SJCRH30 (cell line): ENCODE measurements at regions not wholly inside any gene's neighbourhood (a gene's known extent, or its start where the extent isn't known, plus 50 kb on each side); places are given as distances from the start of the nearest gene placed in this dataset.
A peak's percentile ranks its signal among the peaks of the same experiment; 100 is the strongest.

ENCODE experiments used
- DNase-seq, 2 experiments: peaks; one replicate each; pipeline ENCODE4 v3.0.0-alpha.2; 2015 to 2020
- H3K27ac ChIP-seq: fragments of 250-450 bp; sonication (Bioruptor Pico); 2 replicates; pipeline ENCODE4 v1.5.1; 2020; ENCODE audit warnings: mild to moderate bottlenecking, moderate library complexity
- H3K27me3 ChIP-seq: fragments of 250-450 bp; sonication (Bioruptor Pico); 2 replicates; pipeline ENCODE4 v1.5.1; 2020; ENCODE audit warnings: mild to moderate bottlenecking, moderate library complexity
- H3K36me3 ChIP-seq: fragments of 250-450 bp; sonication (Bioruptor Pico); 2 replicates; pipeline ENCODE4 v1.5.1; 2020; ENCODE audit warnings: mild to moderate bottlenecking, moderate library complexity
- H3K4me1 ChIP-seq: fragments of 250-450 bp; sonication (Bioruptor Pico); 2 replicates; pipeline ENCODE4 v1.5.1; 2020; ENCODE audit warnings: mild to moderate bottlenecking, moderate library complexity
- H3K4me3 ChIP-seq: fragments of 250-450 bp; sonication (Bioruptor Pico); 2 replicates; pipeline ENCODE4 v1.5.1; 2020; ENCODE audit warnings: mild to moderate bottlenecking, moderate library complexity
- H3K9me3 ChIP-seq: fragments of 250-450 bp; sonication (Bioruptor Pico); replicated peaks from 2 replicates; pipeline ENCODE4 v1.5.1; 2020; ENCODE audit warnings: mild to moderate bottlenecking, moderate library complexity

DNA sequence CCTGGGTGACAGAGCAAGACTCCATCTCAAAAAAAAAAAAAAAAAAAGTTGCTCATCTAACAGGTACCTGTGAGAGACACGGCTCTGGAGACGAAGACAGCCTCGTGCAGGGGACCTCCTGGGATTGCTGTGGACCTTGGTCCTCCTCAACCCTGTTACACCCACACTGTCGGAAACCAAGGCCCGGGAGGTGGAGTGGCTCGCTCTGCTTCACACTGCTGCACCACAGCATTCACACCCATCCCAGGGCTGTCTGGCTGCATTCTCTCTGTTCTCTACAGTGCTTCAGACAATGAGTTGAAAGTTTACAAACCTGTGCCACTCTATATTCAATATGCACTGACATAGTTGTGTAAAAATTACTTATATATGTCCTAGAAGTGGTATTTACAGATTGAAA, 101.0 kb upstream of the TNS3 start:
- DNase-seq = no peak
- H3K9me3 ChIP-seq = no peaks in the 10 kb centered on the region
- H3K4me3 ChIP-seq = no peak overlapping the region
- no peaks in the 10 kb centered on the region for H3K27me3 ChIP-seq
- no peaks in the 10 kb centered on the region for H3K36me3 ChIP-seq
- H3K27ac ChIP-seq = no peak overlapping the region
- peaks cover 12% of the 10 kb centered on the region for H3K4me1 ChIP-seq

DNA sequence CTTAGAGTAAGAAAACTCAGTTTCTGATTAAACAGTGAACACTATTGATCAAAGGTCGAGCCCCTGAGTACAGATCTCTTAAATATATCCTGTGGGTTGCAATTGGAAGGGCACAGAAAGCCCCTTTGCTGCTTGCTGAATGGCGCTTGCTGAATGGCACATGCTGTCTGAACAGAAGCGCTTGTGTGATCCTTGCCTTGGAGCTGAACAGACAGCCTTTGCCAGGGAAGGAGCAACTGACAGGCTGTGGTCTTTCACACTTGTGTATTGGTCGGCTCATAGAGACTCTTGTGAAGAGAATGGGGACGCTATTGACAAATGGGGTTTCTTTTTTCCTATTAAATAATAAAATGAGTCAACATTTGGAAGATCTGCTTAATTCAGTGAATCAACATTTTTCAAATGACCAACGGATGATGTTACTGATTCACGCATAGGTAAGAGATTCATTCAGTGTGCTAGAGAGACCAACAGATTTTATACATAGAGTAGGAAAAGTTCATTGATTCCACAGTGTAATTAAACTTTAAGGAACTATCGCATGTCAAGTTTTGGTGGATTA, 99.4 kb upstream of the TNS3 start:
- no peak overlapping the region for H3K4me3 ChIP-seq
- peaks cover 15% of the 10 kb centered on the region for H3K4me1 ChIP-seq
- H3K27ac ChIP-seq = no peak overlapping the region
- H3K27me3 ChIP-seq = no peaks in the 10 kb centered on the region
- 0 out of 2 replicates have a peak, but pooled peaks cover 7% of the 10 kb centered on the region for H3K9me3 ChIP-seq
- DNase-seq = no peak
- no peaks in the 10 kb centered on the region for H3K36me3 ChIP-seq

DNA sequence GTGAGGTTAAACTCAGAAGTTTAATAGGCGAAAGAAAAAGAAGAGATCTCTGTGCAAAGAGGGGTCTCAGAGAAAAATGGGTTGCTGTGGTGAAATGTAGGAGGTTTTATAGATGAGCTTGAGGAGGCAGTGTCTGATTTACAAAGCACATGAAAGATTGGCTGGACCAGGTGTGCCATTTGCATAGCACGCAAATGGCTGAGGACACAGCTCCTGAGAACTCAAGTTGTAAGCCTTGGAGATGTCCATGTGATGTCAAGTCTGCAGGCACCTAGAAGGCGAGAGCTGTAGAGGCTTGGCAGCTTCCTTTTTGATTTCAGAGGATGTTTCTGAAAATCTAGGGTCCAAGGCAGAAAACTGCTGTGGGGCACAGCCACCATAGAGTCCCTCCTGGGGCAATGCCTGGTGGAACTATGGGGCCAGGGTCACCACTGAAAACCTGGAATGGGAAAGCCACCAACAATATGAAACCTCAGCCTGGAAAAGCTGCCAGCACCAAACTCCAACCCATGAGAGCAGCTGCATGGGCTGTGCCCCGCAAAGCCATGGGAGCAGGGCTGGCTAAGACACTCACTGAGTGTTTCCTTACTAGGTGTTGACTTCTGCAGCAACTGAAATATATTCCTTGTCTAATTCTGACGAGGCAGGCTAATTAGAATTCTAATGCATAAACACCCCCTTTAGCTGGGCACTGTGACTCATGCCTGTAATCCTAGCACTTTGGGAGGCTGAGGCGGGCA, 96.9 kb upstream of the TNS3 start:
- H3K36me3 ChIP-seq = no peaks in the 10 kb centered on the region
- peaks cover 15% of the 10 kb centered on the region for H3K4me1 ChIP-seq
- H3K27me3 ChIP-seq = no peaks in the 10 kb centered on the region
- H3K9me3 ChIP-seq = 0 out of 2 replicates have a peak, but pooled peaks cover 7% of the 10 kb centered on the region
- no peak overlapping the region for H3K4me3 ChIP-seq
- no peak overlapping the region for H3K27ac ChIP-seq
- DNase-seq = peak; percentile 20 to 40

DNA sequence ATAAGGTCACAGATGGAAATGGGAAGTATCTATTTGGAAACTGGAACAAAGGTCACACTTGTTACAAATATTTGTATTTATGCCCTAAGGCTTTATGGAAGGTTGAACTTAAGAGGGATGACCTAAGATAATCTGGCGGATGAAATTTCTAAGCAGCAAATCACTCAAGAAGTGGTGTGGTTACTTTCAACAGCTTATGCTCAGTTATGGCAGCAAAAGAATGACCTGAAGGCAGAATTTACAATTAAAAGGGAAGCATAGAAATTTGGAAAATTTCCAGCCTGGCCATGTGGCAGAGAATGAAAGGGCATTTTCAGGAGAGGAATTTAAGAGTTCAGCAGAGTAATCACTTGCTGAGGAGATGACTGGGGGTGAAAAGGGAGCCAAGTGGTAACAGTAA, 95.8 kb upstream of the TNS3 start:
- Histone ChIP-seq H3K9me3 (0 out of 2 replicates have a peak, but pooled peaks cover 7% of the 10 kb centered on the region), H3K4me1 (peaks cover 15% of the 10 kb centered on the region)
- DNase-seq = peak; percentile 19 to 62

DNA sequence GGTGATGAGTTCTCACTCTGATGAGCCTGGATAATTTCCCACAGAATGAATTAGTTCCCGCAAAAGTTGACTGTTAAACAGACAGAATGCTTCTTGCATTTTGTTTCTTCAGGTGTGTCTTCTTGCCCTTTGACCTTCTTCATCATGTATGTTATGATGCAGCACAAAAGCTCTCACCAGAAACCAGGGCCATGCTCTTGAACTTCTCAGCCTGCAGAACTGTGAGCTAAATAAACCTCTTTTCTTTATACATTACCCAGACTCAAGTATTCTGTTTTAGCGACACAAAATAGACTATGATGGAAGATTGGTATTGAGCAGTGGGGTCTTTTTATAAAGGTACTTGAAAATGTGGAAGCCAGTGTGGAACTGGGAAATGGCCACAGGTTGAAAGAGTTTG, 95.2 kb upstream of the TNS3 start:
- no peak overlapping the region for H3K4me3 ChIP-seq
- no peaks in the 10 kb centered on the region for H3K36me3 ChIP-seq
- H3K27ac ChIP-seq = no peak overlapping the region
- H3K27me3 ChIP-seq = no peaks in the 10 kb centered on the region
- DNase-seq = no peak
- peaks cover 15% of the 10 kb centered on the region for H3K4me1 ChIP-seq
- H3K9me3 ChIP-seq = 0 out of 2 replicates have a peak, but pooled peaks cover 7% of the 10 kb centered on the region

More for the DNA sequence above, 95.8 kb upstream of the TNS3 start:
- no peak overlapping the region for H3K4me3 ChIP-seq
- no peaks in the 10 kb centered on the region for H3K27me3 ChIP-seq
- H3K27ac ChIP-seq = no peak overlapping the region
- no peaks in the 10 kb centered on the region for H3K36me3 ChIP-seq

DNA sequence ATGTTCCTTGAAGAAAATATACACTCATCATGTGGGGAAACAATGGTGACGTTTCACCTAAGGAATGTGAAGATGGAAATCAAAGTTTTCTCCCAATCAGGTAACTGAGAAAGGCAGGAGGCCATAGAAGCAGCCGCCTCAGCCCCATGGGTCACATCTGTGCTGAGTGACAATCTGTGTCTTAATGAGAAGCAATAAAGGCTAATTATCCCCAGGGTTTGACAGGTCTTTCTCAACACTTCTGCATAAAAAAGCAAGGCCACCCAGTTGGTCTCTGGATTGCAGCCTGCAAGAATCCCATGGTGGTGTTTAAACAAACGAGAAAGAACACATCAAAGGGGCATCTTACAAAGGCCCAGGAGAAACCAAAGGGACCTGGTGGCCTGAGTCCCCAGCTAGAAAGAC, 91.1 kb upstream of the TNS3 start:
- Histone ChIP-seq H3K27me3 (no peaks in the 10 kb centered on the region), H3K4me3 (no peak overlapping the region)
- DNase-seq = no peak

DNA sequence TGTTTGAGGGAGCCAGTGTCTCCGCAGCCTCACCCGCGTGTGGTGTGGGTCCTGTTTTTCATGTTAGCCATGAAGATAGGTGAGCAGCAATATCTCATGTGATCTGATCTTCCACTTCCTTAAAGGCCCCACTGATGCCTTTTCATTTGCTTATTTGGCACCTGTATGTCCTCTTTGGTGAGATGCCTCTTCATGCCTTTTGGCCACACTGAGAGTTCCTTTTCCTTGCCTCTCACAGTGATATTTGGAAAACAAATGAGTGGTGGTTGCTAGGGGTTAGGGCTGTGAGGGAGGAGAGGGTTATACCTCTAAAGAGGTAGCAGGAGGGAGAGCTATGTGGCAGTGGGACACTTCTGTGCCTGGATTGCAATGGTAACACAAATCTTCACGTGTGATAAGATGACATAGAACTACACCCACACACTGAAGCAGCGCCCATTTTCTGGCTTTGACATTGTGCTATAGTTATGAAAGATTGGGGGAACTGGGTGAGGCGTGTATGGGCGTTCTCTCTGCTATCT, 90.4 kb upstream of the TNS3 start:
- no peaks in the 10 kb centered on the region for H3K27me3 ChIP-seq
- no peaks in the 10 kb centered on the region for H3K36me3 ChIP-seq
- H3K4me1 ChIP-seq = 0 out of 2 replicates have a peak, but pooled peaks cover 3% of the 10 kb centered on the region
- no peak for DNase-seq
- H3K4me3 ChIP-seq = no peak overlapping the region
- H3K9me3 ChIP-seq = 0 out of 2 replicates have a peak, but pooled peaks cover 7% of the 10 kb centered on the region
- no peak overlapping the region for H3K27ac ChIP-seq

More for the DNA sequence above, 91.1 kb upstream of the TNS3 start:
- Histone ChIP-seq H3K9me3 (0 out of 2 replicates have a peak, but pooled peaks cover 7% of the 10 kb centered on the region), H3K4me1 (peaks cover 7% of the 10 kb centered on the region), H3K36me3 (no peaks in the 10 kb centered on the region), H3K27ac (no peak overlapping the region)

DNA sequence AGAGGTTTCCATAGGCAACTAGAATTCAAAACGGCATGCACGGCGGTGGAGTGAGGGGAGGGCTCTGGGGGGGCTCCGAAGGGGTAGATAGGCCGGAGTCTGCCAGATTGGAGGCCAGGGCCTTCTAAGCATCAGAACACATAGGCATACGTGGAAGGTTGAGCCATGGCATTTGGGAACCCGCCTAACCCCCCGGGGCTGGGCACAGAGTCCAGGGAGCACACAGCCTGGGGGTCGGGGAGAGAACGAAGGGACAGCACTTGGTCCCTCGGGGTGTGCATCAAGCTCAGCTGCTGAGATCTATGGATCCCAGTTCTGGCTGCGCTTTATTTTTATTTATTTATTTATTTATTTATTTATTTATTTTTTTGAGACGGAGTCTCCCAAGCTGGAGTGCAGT, 89.4 kb upstream of the TNS3 start:
- Histone ChIP-seq H3K27me3 (no peaks in the 10 kb centered on the region), H3K27ac (no peak overlapping the region), H3K9me3 (no peaks in the 10 kb centered on the region), H3K4me1 (0 out of 2 replicates have a peak, but pooled peaks cover 3% of the 10 kb centered on the region), H3K36me3 (no peaks in the 10 kb centered on the region), H3K4me3 (no peak overlapping the region)
- no peak for DNase-seq

DNA sequence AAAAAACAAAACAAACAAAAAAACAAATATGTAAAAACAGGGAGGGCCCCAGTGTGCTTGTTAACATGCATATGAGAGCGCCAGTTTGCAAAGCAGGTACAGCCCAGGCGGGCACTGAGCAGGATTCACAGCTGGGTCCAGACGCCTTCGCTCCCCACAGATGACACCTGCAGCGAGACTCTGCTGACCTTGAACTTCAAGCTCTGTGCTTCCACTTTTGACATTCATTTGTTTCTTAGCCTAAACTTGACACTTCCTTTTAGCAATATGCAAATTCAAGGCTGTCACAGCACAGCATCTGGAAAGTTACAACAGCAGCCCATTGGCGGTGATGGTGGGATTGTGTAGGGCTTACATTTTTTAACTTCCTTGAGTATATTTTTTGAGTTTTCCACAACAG, 88.8 kb upstream of the TNS3 start:
- Histone ChIP-seq H3K4me1 (0 out of 2 replicates have a peak, but pooled peaks cover 3% of the 10 kb centered on the region), H3K36me3 (no peaks in the 10 kb centered on the region), H3K27me3 (no peaks in the 10 kb centered on the region), H3K27ac (no peak overlapping the region), H3K4me3 (no peak overlapping the region), H3K9me3 (no peaks in the 10 kb centered on the region)
- no peak for DNase-seq

DNA sequence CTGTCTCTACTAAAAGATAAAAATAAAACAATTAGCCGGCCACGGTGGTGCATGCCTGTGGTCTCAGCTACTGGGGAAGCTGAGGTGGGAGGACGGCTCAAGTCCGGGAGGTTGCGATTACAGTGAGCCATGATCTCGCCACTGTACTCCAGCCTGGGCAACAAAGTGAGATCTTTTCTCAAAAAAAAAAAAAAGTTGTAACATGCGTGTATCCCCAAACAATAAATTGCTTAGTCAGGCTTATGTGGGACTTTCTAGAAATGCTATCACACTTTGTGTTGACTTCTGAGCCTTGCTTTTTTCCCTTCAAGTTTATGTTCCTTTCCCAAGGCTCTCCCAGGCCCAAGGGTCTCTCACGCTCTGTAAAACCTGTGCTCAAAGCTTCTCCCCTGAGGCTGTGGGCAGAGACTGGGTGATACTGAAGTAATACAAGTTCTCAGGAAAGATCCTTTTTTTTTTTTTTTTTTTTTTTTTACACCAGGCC, 88.0 kb upstream of the TNS3 start:
- Histone ChIP-seq H3K36me3 (no peaks in the 10 kb centered on the region), H3K9me3 (no peaks in the 10 kb centered on the region)
- no peak for DNase-seq

DNA sequence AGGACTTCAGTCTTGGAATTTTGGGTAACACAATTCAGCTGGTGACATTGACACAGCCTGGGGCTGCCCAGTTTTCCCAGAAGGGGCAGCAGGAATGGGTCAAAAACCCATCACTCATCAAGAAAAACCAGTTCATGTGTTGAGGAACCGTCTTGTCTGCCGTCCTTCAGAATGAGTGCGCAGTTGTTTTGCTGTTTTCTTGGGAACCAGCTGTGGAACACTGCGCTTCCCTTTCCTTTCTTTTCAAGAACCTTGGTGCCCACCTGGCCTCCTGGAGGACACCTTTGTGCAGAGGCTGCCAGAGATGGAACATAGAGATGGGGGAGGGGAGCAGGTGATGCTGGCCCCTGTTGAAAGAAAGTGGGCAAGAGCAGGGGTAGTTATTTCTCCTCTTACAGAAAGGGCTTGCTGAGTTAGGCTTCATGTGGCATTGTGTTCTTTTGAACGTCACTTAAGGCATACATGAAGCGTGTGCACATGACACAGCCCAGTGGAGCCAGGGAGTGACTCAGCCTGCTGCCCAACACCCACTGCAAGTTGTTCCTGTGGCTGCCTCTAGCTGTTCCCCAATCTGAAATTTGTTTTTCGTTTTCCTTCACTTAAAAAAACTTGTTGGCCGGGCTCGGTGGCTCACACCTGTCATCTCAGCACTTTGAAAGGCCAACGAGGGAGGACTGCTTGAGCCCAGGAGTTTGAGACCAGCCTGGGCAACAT, 87.4 kb upstream of the TNS3 start:
- Histone ChIP-seq H3K27me3 (no peaks in the 10 kb centered on the region), H3K36me3 (no peaks in the 10 kb centered on the region), H3K4me1 (0 out of 2 replicates have a peak, but pooled peaks cover 3% of the 10 kb centered on the region), H3K27ac (no peak overlapping the region), H3K9me3 (no peaks in the 10 kb centered on the region), H3K4me3 (no peak overlapping the region)
- peak; percentile 54 to 61 for DNase-seq

More for the DNA sequence above, 88.0 kb upstream of the TNS3 start:
- Histone ChIP-seq H3K4me3 (no peak overlapping the region), H3K27ac (no peak overlapping the region), H3K27me3 (no peaks in the 10 kb centered on the region), H3K4me1 (0 out of 2 replicates have a peak, but pooled peaks cover 3% of the 10 kb centered on the region)

DNA sequence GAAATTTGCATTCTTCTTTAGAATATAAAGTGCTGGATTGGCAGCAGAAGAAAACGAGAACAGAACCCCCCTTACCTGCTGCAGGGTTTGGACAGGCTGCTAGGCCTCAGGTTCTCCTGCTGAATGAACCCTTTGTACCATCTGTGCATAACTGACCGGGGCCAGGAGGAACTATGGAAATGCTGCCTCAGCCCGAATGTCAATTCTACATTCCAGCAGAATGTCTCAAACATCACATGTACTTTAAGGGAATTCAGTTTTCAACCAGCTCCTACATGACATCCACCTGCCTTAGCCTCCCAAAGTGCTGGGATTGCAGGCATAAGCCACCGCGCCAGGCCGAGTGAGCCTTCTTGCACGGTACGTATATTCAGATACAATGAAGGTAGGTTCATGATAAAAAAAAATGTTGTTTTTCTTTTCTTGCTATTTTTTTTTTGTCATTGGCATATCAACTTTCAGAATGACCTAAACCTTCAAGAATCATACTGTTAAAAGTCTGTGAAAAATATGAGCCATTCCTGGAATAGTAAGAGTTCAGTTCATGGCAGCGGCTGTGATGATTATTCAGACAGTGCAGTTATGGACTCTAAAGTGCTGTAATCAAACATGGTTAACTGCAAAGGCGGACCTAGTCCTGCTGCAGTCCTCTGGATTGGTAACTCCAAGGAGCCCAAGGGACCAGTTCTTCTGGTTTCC, 84.4 kb upstream of the TNS3 start:
- H3K4me3 ChIP-seq = no peak overlapping the region
- H3K9me3 ChIP-seq = no peaks in the 10 kb centered on the region
- DNase-seq = no peak
- H3K27ac ChIP-seq = no peak overlapping the region
- H3K36me3 ChIP-seq = no peaks in the 10 kb centered on the region
- H3K4me1 ChIP-seq = 0 out of 2 replicates have a peak, but pooled peaks cover 3% of the 10 kb centered on the region
- no peaks in the 10 kb centered on the region for H3K27me3 ChIP-seq

DNA sequence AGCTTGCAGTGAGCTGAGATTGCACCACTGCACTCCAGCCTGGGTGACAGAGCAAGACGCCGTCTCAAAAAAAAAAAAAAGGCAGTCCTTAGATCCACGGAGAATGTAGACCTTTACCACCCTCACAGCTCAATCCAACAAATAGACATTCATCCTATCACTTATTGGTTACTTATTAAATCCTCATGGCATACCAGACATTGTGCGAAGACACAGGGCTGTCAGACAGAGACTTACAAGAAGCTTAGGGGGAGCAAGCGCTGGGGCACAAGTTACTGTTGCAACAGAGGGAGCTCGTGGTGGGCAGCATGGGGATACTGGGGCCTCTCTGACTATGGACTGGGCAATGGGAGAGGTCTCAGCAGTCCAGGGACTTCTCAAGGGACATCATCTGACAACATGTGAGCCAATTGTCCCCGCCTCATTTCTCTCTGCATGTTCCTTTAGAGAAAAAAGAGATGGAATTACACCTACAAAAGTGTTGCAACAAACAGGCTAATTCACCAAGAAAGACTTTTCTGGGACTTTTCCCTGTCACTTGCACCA, 82.8 kb upstream of the TNS3 start:
- Histone ChIP-seq H3K9me3 (no peaks in the 10 kb centered on the region), H3K4me1 (no peaks in the 10 kb centered on the region), H3K4me3 (no peak overlapping the region), H3K27ac (no peak overlapping the region), H3K36me3 (no peaks in the 10 kb centered on the region), H3K27me3 (no peaks in the 10 kb centered on the region)
- DNase-seq = no peak

DNA sequence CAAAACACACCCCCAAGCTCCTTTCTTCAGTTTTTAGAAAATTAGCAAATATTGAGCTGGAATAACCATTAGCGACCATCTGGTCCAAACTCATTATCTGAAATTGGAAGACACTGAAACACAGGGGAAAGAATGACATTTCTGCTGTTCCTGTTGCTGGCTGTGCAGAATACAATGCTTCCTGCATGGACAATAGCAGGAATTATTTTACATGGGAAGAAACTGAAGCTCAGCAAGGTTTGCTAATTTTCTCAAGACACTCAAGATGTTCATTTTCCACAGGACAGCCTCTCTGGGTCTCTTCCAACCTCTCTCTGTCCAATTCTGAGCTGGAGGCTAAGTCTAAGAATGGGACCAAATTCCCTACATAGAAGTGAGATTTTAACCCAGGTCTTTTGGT, 81.9 kb upstream of the TNS3 start:
- Histone ChIP-seq H3K36me3 (no peaks in the 10 kb centered on the region), H3K4me3 (no peak overlapping the region), H3K27me3 (no peaks in the 10 kb centered on the region), H3K9me3 (no peaks in the 10 kb centered on the region), H3K27ac (no peak overlapping the region), H3K4me1 (no peaks in the 10 kb centered on the region)
- DNase-seq = no peak
